ENCODE measurements at regions not wholly inside any gene's neighbourhood (a gene's known extent, or its start where the extent isn't known, plus 50 kb on each side); places are given as distances from the start of the nearest gene placed in this dataset.
"Not testable (repeated sequence)": the region's sequence is repeated elsewhere in the genome, so short reads cannot be mapped to it uniquely, and the experiment has no call there.

DNA sequence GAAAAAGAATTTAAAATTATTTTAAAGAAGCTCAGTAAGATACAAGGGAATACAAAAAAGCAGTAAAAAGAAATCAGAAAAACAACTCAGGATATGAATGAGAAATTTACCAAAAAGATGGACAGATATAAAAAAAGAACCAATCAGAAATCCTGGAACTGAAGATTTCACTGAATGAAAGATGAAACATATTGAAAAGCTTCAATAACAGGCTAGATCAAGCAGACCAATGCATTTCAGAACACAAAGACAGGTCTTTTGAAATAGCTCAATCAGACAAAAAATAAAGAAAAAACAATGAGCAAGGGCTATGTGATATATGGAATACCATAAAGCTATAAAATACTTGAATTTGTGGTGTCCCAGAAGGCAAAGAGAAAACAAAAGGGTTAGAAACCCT, 322.6 kb upstream of the POU5F2 start:
- intact Hi-C loops (cut with DNase I), result no loop called here
- Histone ChIP-seq H3K4me1 (no peaks in the 10 kb centered on the region), H3K9me3 (no peaks in the 10 kb centered on the region), H3K27me3 (no peaks in the 10 kb centered on the region), H3K4me3 (replicated peaks in 1 of 3) (no peak overlapping the region), H3K27ac (no peak overlapping the region), H3K36me3 (no peaks in the 10 kb centered on the region)
- no peak for DNase-seq
- TF ChIP-seq, protein P1, sequence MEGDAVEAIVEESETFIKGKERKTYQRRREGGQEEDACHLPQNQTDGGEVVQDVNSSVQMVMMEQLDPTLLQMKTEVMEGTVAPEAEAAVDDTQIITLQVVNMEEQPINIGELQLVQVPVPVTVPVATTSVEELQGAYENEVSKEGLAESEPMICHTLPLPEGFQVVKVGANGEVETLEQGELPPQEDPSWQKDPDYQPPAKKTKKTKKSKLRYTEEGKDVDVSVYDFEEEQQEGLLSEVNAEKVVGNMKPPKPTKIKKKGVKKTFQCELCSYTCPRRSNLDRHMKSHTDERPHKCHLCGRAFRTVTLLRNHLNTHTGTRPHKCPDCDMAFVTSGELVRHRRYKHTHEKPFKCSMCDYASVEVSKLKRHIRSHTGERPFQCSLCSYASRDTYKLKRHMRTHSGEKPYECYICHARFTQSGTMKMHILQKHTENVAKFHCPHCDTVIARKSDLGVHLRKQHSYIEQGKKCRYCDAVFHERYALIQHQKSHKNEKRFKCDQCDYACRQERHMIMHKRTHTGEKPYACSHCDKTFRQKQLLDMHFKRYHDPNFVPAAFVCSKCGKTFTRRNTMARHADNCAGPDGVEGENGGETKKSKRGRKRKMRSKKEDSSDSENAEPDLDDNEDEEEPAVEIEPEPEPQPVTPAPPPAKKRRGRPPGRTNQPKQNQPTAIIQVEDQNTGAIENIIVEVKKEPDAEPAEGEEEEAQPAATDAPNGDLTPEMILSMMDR (IDR thresholded peaks at IDR 0.05), result no peak
- TF ChIP-seq POLR2A (IDR thresholded peaks at IDR 0.05), result no peak

DNA sequence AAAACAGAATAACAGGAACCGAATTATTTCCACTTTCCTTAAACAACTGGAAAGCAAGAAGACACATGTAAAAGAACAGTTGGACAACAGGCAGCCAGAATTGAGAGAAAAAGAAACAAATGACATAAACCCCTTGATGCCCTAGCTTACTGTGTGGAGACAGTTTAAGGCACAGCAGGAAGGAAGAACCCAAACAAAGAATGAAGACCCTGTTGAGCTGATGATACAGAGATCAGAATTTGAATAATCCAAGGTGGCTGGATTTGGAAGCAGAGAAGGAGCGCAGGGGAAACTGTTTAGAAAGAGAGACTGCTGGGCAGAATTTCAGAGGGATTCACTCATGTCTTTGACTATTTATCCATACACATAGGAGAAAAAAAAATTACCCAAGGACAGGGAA, 316.3 kb upstream of the POU5F2 start:
- no peak for DNase-seq
- Histone ChIP-seq H3K27me3 (no peaks in the 10 kb centered on the region), H3K36me3 (no peaks in the 10 kb centered on the region), H3K27ac (no peak overlapping the region), H3K9me3 (no peaks in the 10 kb centered on the region), H3K4me3 (replicated peaks in 1 of 3) (no peak overlapping the region), H3K4me1 (no peaks in the 10 kb centered on the region)
- TF ChIP-seq, protein P1 (IDR thresholded peaks at IDR 0.05), result no peak
- TF ChIP-seq POLR2A (IDR thresholded peaks at IDR 0.05), result no peak
- intact Hi-C loops (cut with DNase I), result no loop called here
- 87 to 88% methylated on average over 2 of the region's 2 CpGs for WGBS, 2 donors

DNA sequence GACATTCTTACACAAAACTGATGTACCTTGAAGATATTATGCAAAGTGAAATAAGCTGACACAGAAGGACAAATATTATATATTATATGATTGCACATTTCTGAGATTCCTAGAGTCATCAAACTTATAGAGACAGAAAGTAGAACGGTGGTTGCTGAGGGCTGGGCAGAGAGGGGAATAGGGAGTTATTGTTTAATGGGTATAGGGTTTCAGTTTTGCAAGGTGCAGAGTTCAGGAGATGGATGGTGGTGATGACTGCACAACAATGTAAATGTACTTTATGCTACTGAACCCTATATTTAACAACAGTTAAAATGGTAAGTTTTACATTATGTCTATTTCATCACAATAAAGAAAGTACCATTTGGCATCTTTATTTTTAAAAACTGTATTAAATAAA, 315.8 kb upstream of the POU5F2 start:
- Histone ChIP-seq H3K27me3 (no peaks in the 10 kb centered on the region), H3K36me3 (no peaks in the 10 kb centered on the region), H3K27ac (no peak overlapping the region), H3K9me3 (no peaks in the 10 kb centered on the region), H3K4me3 (replicated peaks in 1 of 3) (no peak overlapping the region), H3K4me1 (no peaks in the 10 kb centered on the region)
- no peak for DNase-seq
- TF ChIP-seq, protein P1 (IDR thresholded peaks at IDR 0.05), result no peak
- no peak for TF ChIP-seq POLR2A (IDR thresholded peaks at IDR 0.05)
- intact Hi-C loops (cut with DNase I), result no loop called here
- 79% methylated on average over 1 of the region's 1 CpG for WGBS, 2 donors

DNA sequence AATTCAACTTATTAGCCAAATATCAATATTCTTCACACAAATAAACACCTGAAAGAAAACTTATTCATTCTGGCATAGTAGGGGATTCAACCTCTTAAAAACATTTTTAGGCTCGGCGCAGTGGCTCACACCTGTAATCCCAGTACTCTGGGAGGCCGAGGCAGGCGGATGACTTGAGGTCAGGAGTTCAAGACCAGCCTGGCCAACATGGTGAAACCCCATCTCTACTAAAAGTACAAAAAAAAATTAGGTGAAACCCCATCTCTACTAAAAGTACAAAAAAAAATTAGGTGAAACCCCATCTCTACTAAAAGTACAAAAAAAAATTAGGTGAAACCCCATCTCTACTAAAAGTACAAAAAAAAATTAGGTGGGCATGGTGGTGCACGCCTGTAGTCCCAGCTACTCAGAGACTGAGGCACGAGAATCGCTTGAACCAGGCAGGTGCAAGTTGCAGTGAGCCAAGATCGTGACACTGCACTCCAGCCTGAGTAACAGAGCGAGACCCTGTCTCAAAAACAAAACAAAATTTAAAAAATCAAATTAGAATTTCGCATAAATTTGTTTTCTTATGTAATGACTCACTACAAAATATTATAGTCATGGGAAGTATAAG, 308.0 kb upstream of the POU5F2 start:
- H3K27me3 ChIP-seq; intact Hi-C loops (cut with DNase I); H3K36me3 ChIP-seq; DNase-seq; H3K27ac ChIP-seq; H3K4me3 ChIP-seq (replicated peaks in 1 of 3); H3K4me1 ChIP-seq; H3K9me3 ChIP-seq: not testable (repeated sequence)
- WGBS, 2 donors, result 95 to 96% methylated on average over 10 of the region's 10 CpGs

DNA sequence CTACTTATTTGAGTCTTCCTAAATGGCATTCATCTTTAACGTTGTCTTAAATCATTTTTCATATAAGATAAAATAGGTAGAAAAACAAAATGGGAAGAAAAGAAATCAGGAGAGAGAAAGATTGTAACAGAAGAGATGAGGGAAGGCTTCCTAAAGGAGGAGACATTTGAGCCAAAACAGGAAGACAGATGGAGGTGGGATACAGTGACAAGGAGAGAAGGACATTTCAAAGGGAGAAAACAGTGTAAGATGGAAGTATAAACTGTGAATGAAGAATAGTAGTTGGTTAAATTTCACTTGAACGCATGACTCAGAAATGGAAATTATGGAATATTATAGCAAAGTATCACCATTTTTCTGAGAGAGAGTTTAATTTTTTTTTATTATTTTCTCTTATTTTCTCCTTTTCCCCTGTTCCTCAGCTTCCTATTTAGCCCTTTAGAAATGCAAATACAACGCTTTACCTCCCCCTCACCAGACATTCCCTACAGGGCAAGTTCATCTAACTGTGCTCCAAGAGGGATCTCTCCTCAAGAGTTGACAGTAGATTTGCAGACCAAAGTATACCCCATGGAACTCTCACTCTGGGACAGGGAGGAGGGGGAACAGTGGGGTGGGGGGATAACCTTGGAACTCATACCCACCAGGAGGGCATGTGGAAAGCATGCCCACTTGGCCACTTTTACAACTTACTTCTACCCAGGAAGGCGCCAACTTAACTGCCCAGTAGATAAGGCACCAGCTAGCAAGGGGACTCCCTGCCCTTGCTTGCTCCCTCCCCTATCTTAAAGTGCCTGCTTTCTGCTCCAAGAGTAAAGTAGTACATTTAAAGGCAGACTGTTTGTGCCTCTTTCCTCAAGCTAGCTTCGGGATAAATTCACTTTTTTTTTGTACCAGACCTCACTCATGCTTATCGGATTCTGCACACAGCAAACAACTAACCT, 304.7 kb upstream of the POU5F2 start:
- DNase-seq, result no peak
- Histone ChIP-seq H3K9me3 (no peaks in the 10 kb centered on the region), H3K36me3 (no peaks in the 10 kb centered on the region), H3K27me3 (no peaks in the 10 kb centered on the region), H3K27ac (no peak overlapping the region), H3K4me3 (replicated peaks in 1 of 3) (no peak overlapping the region), H3K4me1 (no peaks in the 10 kb centered on the region)
- 87 to 92% methylated on average over 6 of the region's 6 CpGs for WGBS, 2 donors
- TF ChIP-seq POLR2A (IDR thresholded peaks at IDR 0.05), result no peak
- TF ChIP-seq, protein P1 (IDR thresholded peaks at IDR 0.05), result no peak
- intact Hi-C loops (cut with DNase I), result no loop called here
